B cell (primary cell): ENCODE measurements at regions not wholly inside any gene's neighbourhood (a gene's known extent, or its start where the extent isn't known, plus 50 kb on each side); places are given as distances from the start of the nearest gene placed in this dataset.

ENCODE experiments used
- ATAC-seq: fragments of 200-7000 bp; cut with Tn5 transposase; one replicate; pipeline ENCODE4 v1.10.0; 2021; ENCODE audit warnings: low read depth, mild to moderate bottlenecking, moderate number of reproducible peaks, moderate library complexity
- CTCF ChIA-PET: fragments of 350-600 bp; sonication (Branson Sonifier 250); formaldehyde crosslinking; loops from one replicate; lab custom pipeline; 2021; ENCODE audit warnings: antibody characterized with exemption, inconsistent platforms; lab: Charles Lee
- POLR2A ChIA-PET: fragments of 350-600 bp; sonication (Branson Sonifier 250); formaldehyde crosslinking; loops from one replicate; lab custom pipeline; 2021; ENCODE audit warnings: antibody characterized with exemption; lab: Charles Lee
- DNase-seq: peaks from one replicate; pipeline ENCODE4 v3.0.0; 2013
- H2AFZ ChIP-seq: 2 replicates; pipeline ENCODE4 v1.6.1; 2012; ENCODE audit warnings: mild to moderate bottlenecking, low read depth, low read length; ENCODE audit not compliant: insufficient read depth, poor library complexity, severe bottlenecking
- H3K27ac ChIP-seq, 2 donors: 1 replicate in 1 of 2; 2 replicates in 1 of 2; pipeline ENCODE4 v1.5.1; 2012 to 2013; ENCODE audit warnings: low read length in 2 of 2, mild to moderate bottlenecking in 2 of 2, moderate library complexity in 1 of 2
- H3K27me3 ChIP-seq, 4 experiments: fragments of 200-600 bp in 1 of 4; sonication (generic) in 1 of 4; replicated peaks in 1 of 4; 1 replicate in 2 of 4; 2 replicates in 2 of 4; pipeline versions ENCODE4 v1.6.1 to v1.7.0; 2013 to 2016; ENCODE audit warnings: low read length in 3 of 4, mild to moderate bottlenecking in 2 of 4, mixed read lengths in 1 of 4, moderate library complexity in 1 of 4; ENCODE audit not compliant: insufficient read depth in 4 of 4, control insufficient read depth in 3 of 4; ENCODE audit errors: control extremely low read depth in 1 of 4
- H3K36me3 ChIP-seq, 2 experiments: replicated peaks in 1 of 2; 1 replicate in 1 of 2; 2 replicates in 1 of 2; pipeline versions ENCODE4 v1.6.1 to v1.7.1; 2013; ENCODE audit warnings: low read length in 1 of 2; ENCODE audit not compliant: insufficient read depth in 2 of 2, control insufficient read depth in 1 of 2; ENCODE audit errors: control extremely low read depth in 1 of 2, extremely low read depth in 1 of 2
- H3K4me1 ChIP-seq, 2 donors: fragments of 200-600 bp in 1 of 2; sonication (generic) in 1 of 2; 1 replicate in 1 of 2; 2 replicates in 1 of 2; pipeline versions ENCODE4 v1.5.1 to v1.6.1; 2013 to 2017; ENCODE audit warnings: low read length in 2 of 2; ENCODE audit not compliant: control insufficient read depth in 2 of 2, insufficient read depth in 2 of 2
- H3K4me2 ChIP-seq: replicated peaks from 2 replicates; pipeline ENCODE3; 2012; ENCODE audit warnings: mild to moderate bottlenecking, low read depth, low read length; ENCODE audit not compliant: poor library complexity, severe bottlenecking
- H3K4me3 ChIP-seq, 5 experiments: fragments of 200-600 bp in 1 of 5; sonication (generic) in 1 of 5; 1 replicate in 3 of 5; 2 replicates in 2 of 5; pipeline versions ENCODE4 v1.5.1 to v1.7.0; 2011 to 2016; ENCODE audit warnings: low read length in 4 of 5, mild to moderate bottlenecking in 4 of 5, low read depth in 2 of 5, control low read depth in 1 of 5, moderate library complexity in 1 of 5; ENCODE audit not compliant: insufficient read depth in 1 of 5; ENCODE audit errors: control extremely low read depth in 1 of 5, extremely low read depth in 1 of 5
- H3K79me2 ChIP-seq: fragments of 200-600 bp; sonication (generic); one replicate; pipeline ENCODE4 v1.6.0; 2016; ENCODE audit warnings: low read length; ENCODE audit not compliant: control insufficient read depth, insufficient read depth
- H3K9ac ChIP-seq: fragments of 200-600 bp; sonication (generic); 2 replicates; pipeline ENCODE4 v1.6.1; 2017; ENCODE audit warnings: mild to moderate bottlenecking, low read length, moderate library complexity
- H3K9me3 ChIP-seq, 3 donors: one replicate each; pipeline versions ENCODE4 v1.6.1 to v1.7.1; 2013; ENCODE audit warnings: low read length in 2 of 3; ENCODE audit not compliant: control insufficient read depth in 2 of 3, insufficient read depth in 1 of 3; ENCODE audit errors: control extremely low read depth in 1 of 3
- H4K20me1 ChIP-seq: 2 replicates; pipeline ENCODE4 v1.6.0; 2012; ENCODE audit warnings: mild to moderate bottlenecking, low read length; ENCODE audit not compliant: insufficient read depth, control insufficient read depth, poor library complexity, severe bottlenecking
- H3K27ac Mint-ChIP-seq: one replicate; pipeline ENCODE4 v1.8.0; 2021; ENCODE audit warnings: mixed read lengths
- H3K27me3 Mint-ChIP-seq: one replicate; pipeline ENCODE4 v1.8.0; 2021; ENCODE audit warnings: mixed read lengths
- H3K4me1 Mint-ChIP-seq: one replicate; pipeline ENCODE4 v1.8.0; 2021; ENCODE audit warnings: mixed read lengths
- H3K4me3 Mint-ChIP-seq: one replicate; pipeline ENCODE4 v1.8.0; 2021; ENCODE audit warnings: mixed read lengths
- H3K9me3 Mint-ChIP-seq: one replicate; pipeline ENCODE4 v1.8.0; 2022; ENCODE audit warnings: mixed read lengths; ENCODE audit not compliant: insufficient read depth
- CTCF ChIP-seq: fragments of 200-600 bp; IDR thresholded peaks from one replicate; pipeline ENCODE4 v1.8.0; 2022; ENCODE audit warnings: antibody characterized with exemption, mild to moderate bottlenecking
- EZH2 ChIP-seq: IDR thresholded peaks from 2 replicates; pipeline ENCODE4 v1.6.1; 2012; ENCODE audit warnings: borderline replicate concordance, low read depth, mild to moderate bottlenecking, moderate library complexity, low read length; ENCODE audit not compliant: insufficient read depth, poor library complexity, severe bottlenecking
- WGBS: methylation state at CpG from one replicate; pipeline ENCODE4 v1.1.5; 2013; ENCODE audit warnings: missing lambda C conversion rate; ENCODE audit not compliant: insufficient coverage; 5-methylcytosine and 5-hydroxymethylcytosine counted together
- intact Hi-C: fragments of 100-400 bp; cut with micrococcal nuclease; formaldehyde crosslinking; loops from one replicate; pipeline ENCODE4 v1.10.0; 2022

DNA sequence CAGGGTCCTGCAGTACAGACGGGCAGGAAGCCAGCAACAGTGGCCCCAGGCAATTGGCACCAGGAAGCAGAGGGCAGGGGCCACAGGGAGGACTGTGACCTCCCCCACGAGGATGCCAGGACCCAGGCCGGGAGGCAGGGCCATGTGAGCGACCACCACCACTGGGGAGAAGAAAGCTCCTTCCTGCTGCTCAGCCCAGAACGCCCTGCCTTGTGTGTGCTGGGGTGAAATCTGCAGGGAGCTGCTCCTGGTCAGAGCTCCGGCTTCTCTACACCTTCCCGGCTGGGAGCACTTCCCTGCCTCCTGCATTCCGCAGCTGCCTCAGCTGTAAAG lies 100.4 kb downstream of the HMX1 start:
- H2AFZ ChIP-seq, result no peak overlapping the region

GRCh38 chr4:8770518-8771257 lies 101.0 kb downstream of the HMX1 start:
- Histone ChIP-seq H2AFZ (no peak overlapping the region), H3K9me3 (peaks cover 0 to 2% (median 0%) of the 10 kb centered on the region in 3 donors), H4K20me1 (no peaks in the 10 kb centered on the region), H3K4me3 (no peak overlapping the region), H3K27me3 (no peaks in the 10 kb centered on the region), H3K79me2 (no peaks in the 10 kb centered on the region), H3K36me3 (no peaks in the 10 kb centered on the region), H3K4me1 (no peaks in the 10 kb centered on the region), H3K4me2 (no peak overlapping the region), H3K27ac (no peak overlapping the region), H3K9ac (no peak overlapping the region)
- Mint-ChIP-seq H3K27me3 (no peaks in the 10 kb centered on the region), H3K9me3 (no peaks in the 10 kb centered on the region), H3K27ac (no peak overlapping the region), H3K4me1 (no peaks in the 10 kb centered on the region), H3K4me3 (no peak overlapping the region)
- ChIA-PET POLR2A (no interaction called here), CTCF (no interaction called here)
- DNase-seq (no peak), ATAC-seq (no peak)
- intact Hi-C loops, result no loop called here
- TF ChIP-seq CTCF (no peak), EZH2 (no peak)
- WGBS, result 77% methylated on average over 17 of the region's 20 CpGs

More for the DNA sequence above, 100.4 kb downstream of the HMX1 start:
- H3K79me2 ChIP-seq, result no peaks in the 10 kb centered on the region
- H3K9me3 ChIP-seq, result peaks cover 0 to 2% (median 0%) of the 10 kb centered on the region in 3 donors
- no peaks in the 10 kb centered on the region for H3K27me3 ChIP-seq
- intact Hi-C loops, result no loop called here
- no peaks in the 10 kb centered on the region for H3K4me1 ChIP-seq
- ATAC-seq (no peak), DNase-seq (no peak)
- H4K20me1 ChIP-seq, result no peaks in the 10 kb centered on the region
- no peak overlapping the region for H3K4me2 ChIP-seq
- 78% methylated on average over 8 of the region's 8 CpGs for WGBS
- H3K36me3 ChIP-seq, result no peaks in the 10 kb centered on the region
- no peak overlapping the region for H3K27ac Mint-ChIP-seq
- TF ChIP-seq CTCF (no peak), EZH2 (no peak)
- H3K9me3 Mint-ChIP-seq, result no peaks in the 10 kb centered on the region
- CTCF ChIA-PET, result no interaction called here
- POLR2A ChIA-PET, result no interaction called here
- H3K4me1 Mint-ChIP-seq, result no peaks in the 10 kb centered on the region
- H3K27me3 Mint-ChIP-seq, result no peaks in the 10 kb centered on the region
- H3K4me3 Mint-ChIP-seq, result no peak overlapping the region
- H3K9ac ChIP-seq, result no peak overlapping the region
- H3K4me3 ChIP-seq, result no peak overlapping the region
- H3K27ac ChIP-seq, result no peak overlapping the region
